ENCODE measurements at regions not wholly inside any gene's neighbourhood (a gene's known extent, or its start where the extent isn't known, plus 50 kb on each side); places are given as distances from the start of the nearest gene placed in this dataset.
A peak's percentile ranks its signal among the peaks of the same experiment; 100 is the strongest.

DNA sequence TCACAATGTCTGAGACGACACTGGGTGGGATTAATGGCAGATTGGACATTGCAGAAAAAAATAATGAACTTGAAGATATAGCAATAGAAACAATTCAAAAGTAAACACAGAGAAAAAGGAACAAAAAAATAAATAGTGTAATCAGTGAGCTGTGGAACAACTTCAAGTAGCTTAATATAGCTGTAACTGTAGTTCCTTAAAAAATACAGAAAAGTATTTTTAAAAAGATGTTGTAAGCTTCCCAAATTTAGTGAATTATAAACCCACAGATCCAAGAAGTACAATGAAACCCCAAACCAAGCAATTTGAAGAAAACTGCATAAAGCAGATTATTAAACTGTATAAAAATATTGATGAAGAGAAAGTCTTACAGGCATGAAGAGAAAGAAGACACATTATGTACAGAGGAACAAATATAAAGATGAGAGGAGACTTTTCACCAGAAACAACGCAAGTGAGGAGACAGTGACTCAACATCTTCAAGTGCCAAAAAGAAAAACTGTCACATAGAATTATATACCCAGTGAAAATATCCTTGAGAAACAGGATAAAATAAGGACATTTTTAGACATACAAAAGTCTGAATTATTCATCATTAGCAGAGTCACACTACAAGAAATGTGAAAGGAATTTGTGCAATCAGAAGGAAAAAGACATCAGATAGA is 176.4 kb downstream of the NFKBIZ start:
- ATAC-seq (no peak), DNase-seq (no peak)
- H3K9me3 Mint-ChIP-seq = no peaks in the 10 kb centered on the region
- peaks cover 11% of the 10 kb centered on the region for H3K4me1 Mint-ChIP-seq (ENCODE audit: low read depth)
- CTCF ChIA-PET = interaction anchor here (1.2 kb wide), 1 partner anchor 62 kb away, joined by 3 read pairs; no protein-coding TSS in a partner anchor
- intact Hi-C loops (cut with micrococcal nuclease) = no loop called here
- H3K27me3 Mint-ChIP-seq = no peaks in the 10 kb centered on the region
- no peak overlapping the region for H3K4me3 Mint-ChIP-seq
- H3K27ac Mint-ChIP-seq = no peak overlapping the region
- POLR2A ChIA-PET = no interaction called here
- no peaks in the 10 kb centered on the region for H3K36me3 Mint-ChIP-seq (ENCODE audit: low read depth)
- TF ChIP-seq, protein P1, sequence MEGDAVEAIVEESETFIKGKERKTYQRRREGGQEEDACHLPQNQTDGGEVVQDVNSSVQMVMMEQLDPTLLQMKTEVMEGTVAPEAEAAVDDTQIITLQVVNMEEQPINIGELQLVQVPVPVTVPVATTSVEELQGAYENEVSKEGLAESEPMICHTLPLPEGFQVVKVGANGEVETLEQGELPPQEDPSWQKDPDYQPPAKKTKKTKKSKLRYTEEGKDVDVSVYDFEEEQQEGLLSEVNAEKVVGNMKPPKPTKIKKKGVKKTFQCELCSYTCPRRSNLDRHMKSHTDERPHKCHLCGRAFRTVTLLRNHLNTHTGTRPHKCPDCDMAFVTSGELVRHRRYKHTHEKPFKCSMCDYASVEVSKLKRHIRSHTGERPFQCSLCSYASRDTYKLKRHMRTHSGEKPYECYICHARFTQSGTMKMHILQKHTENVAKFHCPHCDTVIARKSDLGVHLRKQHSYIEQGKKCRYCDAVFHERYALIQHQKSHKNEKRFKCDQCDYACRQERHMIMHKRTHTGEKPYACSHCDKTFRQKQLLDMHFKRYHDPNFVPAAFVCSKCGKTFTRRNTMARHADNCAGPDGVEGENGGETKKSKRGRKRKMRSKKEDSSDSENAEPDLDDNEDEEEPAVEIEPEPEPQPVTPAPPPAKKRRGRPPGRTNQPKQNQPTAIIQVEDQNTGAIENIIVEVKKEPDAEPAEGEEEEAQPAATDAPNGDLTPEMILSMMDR (IDR thresholded peaks at IDR 0.05) = no peak

GRCh38 chr3:102026656-102027055 is 177.3 kb downstream of the NFKBIZ start:
- ChIA-PET POLR2A (no interaction called here), CTCF (no interaction called here)
- H3K27me3 Mint-ChIP-seq = no peaks in the 10 kb centered on the region
- peaks cover 10% of the 10 kb centered on the region for H3K4me1 Mint-ChIP-seq (ENCODE audit: low read depth)
- H3K9me3 Mint-ChIP-seq = no peaks in the 10 kb centered on the region
- no peak overlapping the region for H3K27ac Mint-ChIP-seq
- ATAC-seq (no peak), DNase-seq (no peak)
- H3K36me3 Mint-ChIP-seq (ENCODE audit: low read depth) = no peaks in the 10 kb centered on the region
- TF ChIP-seq, protein P1 (IDR thresholded peaks at IDR 0.05) = no peak
- no peak overlapping the region for H3K4me3 Mint-ChIP-seq
- intact Hi-C loops (cut with micrococcal nuclease) = no loop called here

- Mint-ChIP-seq H3K27me3 (no peaks in the 10 kb centered on the region), H3K27ac (no peak overlapping the region), H3K9me3 (no peaks in the 10 kb centered on the region), H3K4me3 (no peak overlapping the region), H3K4me1 (ENCODE audit: low read depth) (peaks cover 9% of the 10 kb centered on the region), H3K36me3 (ENCODE audit: low read depth) (no peaks in the 10 kb centered on the region)
- DNase-seq = no peak
- ChIA-PET CTCF (no interaction called here), POLR2A (no interaction called here)
- intact Hi-C loops (cut with micrococcal nuclease) = no loop called here
- TF ChIP-seq, protein P1 (IDR thresholded peaks at IDR 0.05) = no peak
- no peak for ATAC-seq
Observed at GRCh38 chr3:102030661-102031060, 181.3 kb downstream of the NFKBIZ start.

DNA sequence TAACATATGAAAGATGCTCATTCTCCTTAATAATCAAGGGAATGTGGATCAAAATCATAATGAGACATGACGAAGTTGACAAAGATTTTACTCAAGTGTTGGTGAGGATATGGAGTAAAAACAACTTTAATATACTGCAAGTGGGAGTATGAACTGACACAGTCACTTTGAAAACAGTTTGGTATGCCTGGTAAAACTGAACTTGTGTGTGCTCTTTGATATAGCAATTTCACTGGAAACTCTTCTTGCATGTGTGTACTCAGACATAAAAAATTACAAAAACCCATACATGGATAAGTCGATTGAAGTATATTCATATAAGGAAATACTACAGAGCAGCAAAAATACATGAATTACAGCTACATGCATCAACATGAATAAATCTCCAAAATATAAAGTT is 182.5 kb downstream of the NFKBIZ start:
- H3K4me3 Mint-ChIP-seq = no peak overlapping the region
- no peaks in the 10 kb centered on the region for H3K27me3 Mint-ChIP-seq
- DNase-seq (no peak), ATAC-seq (no peak)
- no peaks in the 10 kb centered on the region for H3K36me3 Mint-ChIP-seq (ENCODE audit: low read depth)
- CTCF ChIA-PET = interaction anchor here (1.2 kb wide), 1 partner anchor 16 kb away, joined by 3 read pairs; no protein-coding TSS in a partner anchor
- intact Hi-C loops (cut with micrococcal nuclease) = no loop called here
- H3K4me1 Mint-ChIP-seq (ENCODE audit: low read depth) = peaks cover 9% of the 10 kb centered on the region
- no peak overlapping the region for H3K27ac Mint-ChIP-seq
- POLR2A ChIA-PET = no interaction called here
- TF ChIP-seq, protein P1 (IDR thresholded peaks at IDR 0.05) = no peak
- no peaks in the 10 kb centered on the region for H3K9me3 Mint-ChIP-seq

GRCh38 chr3:102032491-102033383 is 183.4 kb downstream of the NFKBIZ start:
- peaks cover 9% of the 10 kb centered on the region for H3K4me1 Mint-ChIP-seq (ENCODE audit: low read depth)
- DNase-seq (no peak), ATAC-seq (peak; percentile 47)
- intact Hi-C loops (cut with micrococcal nuclease) = no loop called here
- ChIA-PET CTCF (interaction anchor here (1.2 kb wide), 1 partner anchor 15 kb away, joined by 3 read pairs; no protein-coding TSS in a partner anchor), POLR2A (no interaction called here)
- H3K27me3 Mint-ChIP-seq = no peaks in the 10 kb centered on the region
- no peaks in the 10 kb centered on the region for H3K9me3 Mint-ChIP-seq
- H3K36me3 Mint-ChIP-seq (ENCODE audit: low read depth) = no peaks in the 10 kb centered on the region
- no peak overlapping the region for H3K27ac Mint-ChIP-seq
- TF ChIP-seq, protein P1 (IDR thresholded peaks at IDR 0.05) = no peak
- H3K4me3 Mint-ChIP-seq = no peak overlapping the region

Data from activated CD8-positive, alpha-beta T cell treated with anti-CD3 and anti-CD28 coated beads for 36 hours (primary cell).